ENCODE measurements at regions not wholly inside any gene's neighbourhood (a gene's known extent, or its start where the extent isn't known, plus 50 kb on each side); places are given as distances from the start of the nearest gene placed in this dataset.

- no peak overlapping the region for H3K4me3 ChIP-seq (ENCODE audit: low read depth, low read length)
- DNase-seq (ENCODE audit: low read depth), result no peak
- TF ChIP-seq, protein P1, sequence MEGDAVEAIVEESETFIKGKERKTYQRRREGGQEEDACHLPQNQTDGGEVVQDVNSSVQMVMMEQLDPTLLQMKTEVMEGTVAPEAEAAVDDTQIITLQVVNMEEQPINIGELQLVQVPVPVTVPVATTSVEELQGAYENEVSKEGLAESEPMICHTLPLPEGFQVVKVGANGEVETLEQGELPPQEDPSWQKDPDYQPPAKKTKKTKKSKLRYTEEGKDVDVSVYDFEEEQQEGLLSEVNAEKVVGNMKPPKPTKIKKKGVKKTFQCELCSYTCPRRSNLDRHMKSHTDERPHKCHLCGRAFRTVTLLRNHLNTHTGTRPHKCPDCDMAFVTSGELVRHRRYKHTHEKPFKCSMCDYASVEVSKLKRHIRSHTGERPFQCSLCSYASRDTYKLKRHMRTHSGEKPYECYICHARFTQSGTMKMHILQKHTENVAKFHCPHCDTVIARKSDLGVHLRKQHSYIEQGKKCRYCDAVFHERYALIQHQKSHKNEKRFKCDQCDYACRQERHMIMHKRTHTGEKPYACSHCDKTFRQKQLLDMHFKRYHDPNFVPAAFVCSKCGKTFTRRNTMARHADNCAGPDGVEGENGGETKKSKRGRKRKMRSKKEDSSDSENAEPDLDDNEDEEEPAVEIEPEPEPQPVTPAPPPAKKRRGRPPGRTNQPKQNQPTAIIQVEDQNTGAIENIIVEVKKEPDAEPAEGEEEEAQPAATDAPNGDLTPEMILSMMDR (IDR thresholded peaks at IDR 0.05; ENCODE audit: control insufficient read depth, extremely low read depth, insufficient read depth), result no peak
Observed at GRCh38 chr6:97548354-97548753, 265.3 kb upstream of the MMS22L start.

DNA sequence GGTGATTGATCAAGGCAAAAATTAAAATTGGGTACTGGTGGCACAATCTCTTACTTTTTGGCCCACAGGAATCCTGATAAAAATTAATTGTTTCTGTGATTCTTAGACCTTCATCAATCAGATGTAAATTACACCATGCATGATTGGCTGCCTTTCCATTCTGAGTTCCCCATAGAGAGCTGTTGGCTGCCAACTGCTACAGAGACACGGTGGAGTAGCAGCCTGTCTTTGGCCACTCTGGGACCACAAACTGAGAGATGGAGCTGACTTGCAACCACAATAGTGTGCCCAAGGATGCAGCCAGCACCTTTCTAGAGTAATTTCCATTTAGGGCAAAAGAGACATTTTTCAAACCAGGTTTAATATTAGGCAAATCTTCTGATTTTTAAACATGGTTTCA, 274.3 kb upstream of the MMS22L start:
- TF ChIP-seq, protein P1 (IDR thresholded peaks at IDR 0.05; ENCODE audit: control insufficient read depth, extremely low read depth, insufficient read depth), result no peak
- DNase-seq (ENCODE audit: low read depth), result no peak
- no peak overlapping the region for H3K4me3 ChIP-seq (ENCODE audit: low read depth, low read length)

DNA sequence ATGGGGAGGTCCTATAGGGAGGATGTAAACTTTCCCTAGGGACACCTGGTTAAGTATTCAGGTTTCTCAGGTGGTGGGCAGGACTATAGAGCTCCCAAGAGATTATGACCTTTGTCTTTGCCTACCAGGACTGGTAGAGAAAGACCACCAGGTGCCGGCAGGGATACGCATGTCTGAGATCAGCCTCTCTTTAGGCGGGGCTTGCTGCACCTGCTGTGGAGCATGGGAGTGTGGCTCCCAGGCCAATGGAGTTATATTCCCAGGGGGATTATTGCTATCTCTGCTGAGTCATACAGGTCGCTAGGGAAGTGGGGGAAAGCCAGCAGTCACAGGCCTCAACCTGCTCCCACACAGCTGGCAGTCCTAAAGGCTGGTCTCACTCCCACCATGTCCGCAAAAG, 280.5 kb upstream of the MMS22L start:
- TF ChIP-seq, protein P1 (IDR thresholded peaks at IDR 0.05; ENCODE audit: control insufficient read depth, extremely low read depth, insufficient read depth), result no peak
- DNase-seq (ENCODE audit: low read depth), result no peak
- no peak overlapping the region for H3K4me3 ChIP-seq (ENCODE audit: low read depth, low read length)

DNA sequence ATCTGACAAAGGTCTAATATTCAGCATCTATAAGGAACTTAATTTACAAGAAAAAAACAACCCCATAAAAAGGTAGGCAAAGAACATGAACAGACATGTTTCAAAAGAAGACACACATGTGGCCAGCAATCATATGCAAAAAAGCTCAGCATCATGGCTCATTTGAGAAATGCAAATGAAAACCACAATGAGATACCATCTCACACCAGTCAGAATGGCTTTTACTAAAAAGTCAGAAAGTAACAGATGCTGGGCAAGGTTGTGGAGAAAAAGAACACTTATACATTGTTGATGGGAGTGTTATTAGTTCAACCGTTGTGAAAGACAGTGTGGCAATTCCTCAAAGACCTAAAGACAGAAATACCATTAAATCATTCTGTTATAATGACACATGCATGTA, 289.9 kb upstream of the MMS22L start:
- H3K4me3 ChIP-seq (ENCODE audit: low read depth, low read length), result no peak overlapping the region
- no peak for DNase-seq (ENCODE audit: low read depth)
- TF ChIP-seq, protein P1 (IDR thresholded peaks at IDR 0.05; ENCODE audit: control insufficient read depth, extremely low read depth, insufficient read depth), result no peak

GRCh38 chr6:97586344-97586743, 303.3 kb upstream of the MMS22L start:
- DNase-seq (ENCODE audit: low read depth), result no peak
- H3K4me3 ChIP-seq (ENCODE audit: low read depth, low read length), result no peak overlapping the region
- TF ChIP-seq, protein P1 (IDR thresholded peaks at IDR 0.05; ENCODE audit: control insufficient read depth, extremely low read depth, insufficient read depth), result peak; percentile 27; the same call in 1 of the 2 replicates

DNA sequence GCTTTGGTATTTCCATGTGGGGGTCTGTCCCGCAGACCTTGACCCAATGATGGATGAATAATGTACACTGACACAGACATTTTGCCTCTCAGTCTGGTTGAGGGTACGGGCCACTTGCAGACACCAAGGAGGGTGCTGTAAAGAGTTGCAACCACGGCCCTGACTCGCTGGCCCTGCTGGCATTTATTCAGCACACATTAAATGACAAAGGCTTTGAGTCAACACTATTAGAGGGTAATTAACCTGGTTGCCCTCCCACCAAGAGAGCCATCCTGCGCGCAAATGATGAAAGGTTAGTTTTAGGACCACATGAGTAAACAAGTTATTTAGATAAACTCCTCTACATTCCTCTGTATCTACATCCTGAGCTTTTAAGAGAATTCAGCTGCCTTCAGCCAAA, 308.9 kb upstream of the MMS22L start:
- TF ChIP-seq, protein P1 (IDR thresholded peaks at IDR 0.05; ENCODE audit: control insufficient read depth, extremely low read depth, insufficient read depth), result no peak
- no peak for DNase-seq (ENCODE audit: low read depth)
- H3K4me3 ChIP-seq (ENCODE audit: low read depth, low read length), result no peak overlapping the region

DNA sequence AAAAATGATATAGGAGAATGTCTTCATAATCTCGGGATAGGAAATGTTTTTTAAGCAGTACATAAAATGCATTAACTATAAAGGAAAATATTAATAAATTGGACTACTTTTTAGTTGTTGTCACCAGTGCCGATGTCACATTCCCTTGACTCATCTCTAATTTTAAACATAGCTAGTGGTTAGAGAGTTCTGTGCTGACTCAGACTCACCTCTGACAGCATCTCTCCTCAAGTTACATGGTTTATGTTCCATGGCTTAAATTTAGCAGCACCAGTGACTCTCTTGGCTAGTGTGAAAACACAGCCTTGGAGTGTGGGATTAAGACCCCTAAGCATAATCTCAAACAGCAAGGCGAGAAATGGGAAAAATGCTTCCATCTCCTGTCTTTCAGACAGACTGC, 311.8 kb upstream of the MMS22L start:
- H3K4me3 ChIP-seq (ENCODE audit: low read depth, low read length), result no peak overlapping the region
- TF ChIP-seq, protein P1 (IDR thresholded peaks at IDR 0.05; ENCODE audit: control insufficient read depth, extremely low read depth, insufficient read depth), result no peak
- DNase-seq (ENCODE audit: low read depth), result no peak
